IPS-18c (cell line): ENCODE measurements at regions not wholly inside any gene's neighbourhood (a gene's known extent, or its start where the extent isn't known, plus 50 kb on each side); places are given as distances from the start of the nearest gene placed in this dataset.
"Not testable (repeated sequence)": the region's sequence is repeated elsewhere in the genome, so short reads cannot be mapped to it uniquely, and the experiment has no call there.

Experiments used
- H3K4me3 ChIP-seq: 2 replicates; pipeline ENCODE4 v1.7.0; 2013; ENCODE audit warnings: low read depth, mild to moderate bottlenecking, low read length, moderate library complexity; ENCODE audit not compliant: insufficient read depth
- H3K9me3 ChIP-seq: one replicate; pipeline ENCODE4 v1.6.1; 2013; ENCODE audit warnings: mild to moderate bottlenecking, low read length, moderate library complexity; ENCODE audit not compliant: control insufficient read depth, insufficient read depth

- H3K4me3 ChIP-seq: no peak overlapping the region
- H3K9me3 ChIP-seq: peaks cover 3% of the 10 kb centered on the region
Measured at GRCh38 chr7:131667699-131668098, 111.3 kb upstream of the PODXL start.

- peaks cover 3% of the 10 kb centered on the region for H3K9me3 ChIP-seq
- no peak overlapping the region for H3K4me3 ChIP-seq
Measured at GRCh38 chr7:131665021-131665420, 108.6 kb upstream of the PODXL start.

- peaks cover 3% of the 10 kb centered on the region for H3K9me3 ChIP-seq
- no peak overlapping the region for H3K4me3 ChIP-seq
Measured at GRCh38 chr7:131664570-131664969, 108.1 kb upstream of the PODXL start.

- H3K4me3 ChIP-seq: not testable (repeated sequence)
Measured at GRCh38 chr7:131662301-131662873, 106.0 kb upstream of the PODXL start.

GRCh38 chr7:131657881-131658280 lies 101.5 kb upstream of the PODXL start:
- Histone ChIP-seq H3K9me3 (no peaks in the 10 kb centered on the region), H3K4me3 (no peak overlapping the region)

More at GRCh38 chr7:131662301-131662873, 106.0 kb upstream of the PODXL start:
- not testable (repeated sequence) for H3K9me3 ChIP-seq

- Histone ChIP-seq H3K9me3 (no peaks in the 10 kb centered on the region), H3K4me3 (no peak overlapping the region)
Measured at GRCh38 chr7:131656980-131657723, 100.7 kb upstream of the PODXL start.

GRCh38 chr7:131655866-131656265 lies 99.4 kb upstream of the PODXL start:
- Histone ChIP-seq H3K9me3 (no peaks in the 10 kb centered on the region), H3K4me3 (no peak overlapping the region)

- no peaks in the 10 kb centered on the region for H3K9me3 ChIP-seq
Measured at GRCh38 chr7:131655447-131655846, 99.0 kb upstream of the PODXL start.

GRCh38 chr7:131654668-131655326 lies 98.4 kb upstream of the PODXL start:
- Histone ChIP-seq H3K9me3 (no peaks in the 10 kb centered on the region), H3K4me3 (no peak overlapping the region)

More at GRCh38 chr7:131655447-131655846, 99.0 kb upstream of the PODXL start:
- no peak overlapping the region for H3K4me3 ChIP-seq

GRCh38 chr7:131654249-131654558 lies 97.8 kb upstream of the PODXL start:
- Histone ChIP-seq H3K9me3 (no peaks in the 10 kb centered on the region), H3K4me3 (no peak overlapping the region)

- no peaks in the 10 kb centered on the region for H3K9me3 ChIP-seq
- H3K4me3 ChIP-seq: no peak overlapping the region
Measured at GRCh38 chr7:131653418-131654248, 97.2 kb upstream of the PODXL start.

GRCh38 chr7:131652934-131653333 lies 96.5 kb upstream of the PODXL start:
- Histone ChIP-seq H3K9me3 (no peaks in the 10 kb centered on the region), H3K4me3 (no peak overlapping the region)

- no peak overlapping the region for H3K4me3 ChIP-seq
- H3K9me3 ChIP-seq: no peaks in the 10 kb centered on the region
Measured at GRCh38 chr7:131652194-131652593, 95.8 kb upstream of the PODXL start.

- Histone ChIP-seq H3K9me3 (no peaks in the 10 kb centered on the region), H3K4me3 (no peak overlapping the region)
Measured at GRCh38 chr7:131649879-131650278, 93.5 kb upstream of the PODXL start.

- H3K4me3 ChIP-seq: no peak overlapping the region
- no peaks in the 10 kb centered on the region for H3K9me3 ChIP-seq
Measured at GRCh38 chr7:131649003-131649541, 92.6 kb upstream of the PODXL start.

GRCh38 chr7:131648491-131648890 lies 92.1 kb upstream of the PODXL start:
- Histone ChIP-seq H3K9me3 (no peaks in the 10 kb centered on the region), H3K4me3 (no peak overlapping the region)

- no peak overlapping the region for H3K4me3 ChIP-seq
- H3K9me3 ChIP-seq: no peaks in the 10 kb centered on the region
Measured at GRCh38 chr7:131646203-131646602, 89.8 kb upstream of the PODXL start.
